HG02870 (cell line): ENCODE measurements at regions not wholly inside any gene's neighbourhood (a gene's known extent, or its start where the extent isn't known, plus 50 kb on each side); places are given as distances from the start of the nearest gene placed in this dataset.

Experiments
- ATAC-seq: cut with Tn5 transposase; IDR thresholded peaks from one replicate; pipeline ENCODE4 v1.9.1; 2021; ENCODE audit warnings: mild to moderate bottlenecking, moderate library complexity; ENCODE audit not compliant: unreplicated experiment

- no peak for ATAC-seq
These were observed 426.2 kb downstream of the RIT2 start for GRCh38 chr18:42689310-42689709.
